ENCODE measurements at regions not wholly inside any gene's neighbourhood (a gene's known extent, or its start where the extent isn't known, plus 50 kb on each side); places are given as distances from the start of the nearest gene placed in this dataset.

- Histone ChIP-seq H3K9me3 (no peaks in the 10 kb centered on the region), H3K36me3 (no peaks in the 10 kb centered on the region), H3K27me3 (no peaks in the 10 kb centered on the region), H3K4me3 (ENCODE audit: low read depth, low read length) (no peak overlapping the region), H3K4me1 (no peaks in the 10 kb centered on the region)
- TF ChIP-seq, protein P1, sequence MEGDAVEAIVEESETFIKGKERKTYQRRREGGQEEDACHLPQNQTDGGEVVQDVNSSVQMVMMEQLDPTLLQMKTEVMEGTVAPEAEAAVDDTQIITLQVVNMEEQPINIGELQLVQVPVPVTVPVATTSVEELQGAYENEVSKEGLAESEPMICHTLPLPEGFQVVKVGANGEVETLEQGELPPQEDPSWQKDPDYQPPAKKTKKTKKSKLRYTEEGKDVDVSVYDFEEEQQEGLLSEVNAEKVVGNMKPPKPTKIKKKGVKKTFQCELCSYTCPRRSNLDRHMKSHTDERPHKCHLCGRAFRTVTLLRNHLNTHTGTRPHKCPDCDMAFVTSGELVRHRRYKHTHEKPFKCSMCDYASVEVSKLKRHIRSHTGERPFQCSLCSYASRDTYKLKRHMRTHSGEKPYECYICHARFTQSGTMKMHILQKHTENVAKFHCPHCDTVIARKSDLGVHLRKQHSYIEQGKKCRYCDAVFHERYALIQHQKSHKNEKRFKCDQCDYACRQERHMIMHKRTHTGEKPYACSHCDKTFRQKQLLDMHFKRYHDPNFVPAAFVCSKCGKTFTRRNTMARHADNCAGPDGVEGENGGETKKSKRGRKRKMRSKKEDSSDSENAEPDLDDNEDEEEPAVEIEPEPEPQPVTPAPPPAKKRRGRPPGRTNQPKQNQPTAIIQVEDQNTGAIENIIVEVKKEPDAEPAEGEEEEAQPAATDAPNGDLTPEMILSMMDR (IDR thresholded peaks at IDR 0.05; ENCODE audit: low read depth, low read length) = no peak
- DNase-seq = no peak
Observed at GRCh38 chrX:96569034-96569433, 115.6 kb upstream of the DIAPH2 start.

- H3K27me3 ChIP-seq = no peaks in the 10 kb centered on the region
- no peaks in the 10 kb centered on the region for H3K36me3 ChIP-seq
- TF ChIP-seq, protein P1 (IDR thresholded peaks at IDR 0.05; ENCODE audit: low read depth, low read length) = no peak
- no peak overlapping the region for H3K4me3 ChIP-seq (ENCODE audit: low read depth, low read length)
- no peaks in the 10 kb centered on the region for H3K4me1 ChIP-seq
- H3K9me3 ChIP-seq = no peaks in the 10 kb centered on the region
- DNase-seq = no peak
Observed at GRCh38 chrX:96575011-96575410, 109.6 kb upstream of the DIAPH2 start.

DNA sequence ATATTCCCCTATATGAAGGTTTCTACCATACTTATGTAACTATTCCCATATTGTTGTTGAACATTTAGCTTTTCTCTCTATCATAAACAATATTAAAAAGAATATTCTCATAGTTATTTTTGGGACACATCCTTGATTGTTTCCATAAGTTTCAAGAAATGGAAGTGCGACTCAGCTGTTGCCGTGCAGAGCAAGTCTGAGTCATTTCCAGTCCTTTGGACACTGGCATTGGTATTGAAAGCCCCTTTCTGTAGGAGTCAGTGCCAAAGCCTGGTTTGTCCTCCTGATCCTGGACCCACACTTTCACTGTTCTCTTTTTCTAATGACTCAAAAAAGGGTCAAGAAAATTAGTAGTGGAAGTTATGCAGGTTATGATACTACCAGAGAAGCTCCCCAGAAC lies 108.3 kb upstream of the DIAPH2 start:
- no peak overlapping the region for H3K4me3 ChIP-seq (ENCODE audit: low read depth, low read length)
- no peaks in the 10 kb centered on the region for H3K9me3 ChIP-seq
- no peaks in the 10 kb centered on the region for H3K27me3 ChIP-seq
- TF ChIP-seq, protein P1 (IDR thresholded peaks at IDR 0.05; ENCODE audit: low read depth, low read length) = no peak
- H3K4me1 ChIP-seq = no peaks in the 10 kb centered on the region
- DNase-seq = no peak
- no peaks in the 10 kb centered on the region for H3K36me3 ChIP-seq

DNA sequence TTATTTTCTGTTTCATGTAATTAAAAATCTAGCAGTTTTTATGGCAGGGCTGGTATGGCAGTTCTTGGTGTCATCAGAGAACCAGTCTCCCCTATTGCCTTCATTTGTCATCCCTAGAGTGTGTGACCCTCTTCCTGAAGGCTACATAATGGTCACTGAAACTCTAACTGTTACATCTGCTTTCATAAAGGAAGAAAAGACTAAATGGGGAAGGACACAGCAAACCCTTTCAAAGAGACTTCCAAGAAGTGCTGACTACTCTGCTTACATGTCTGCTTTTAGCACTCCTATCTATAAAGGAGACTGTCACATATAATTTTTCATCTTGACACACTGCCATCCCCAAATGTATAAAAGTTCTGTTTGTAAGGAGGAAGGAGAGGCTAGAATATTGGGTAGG lies 105.9 kb upstream of the DIAPH2 start:
- TF ChIP-seq, protein P1 (IDR thresholded peaks at IDR 0.05; ENCODE audit: low read depth, low read length) = no peak
- Histone ChIP-seq H3K4me3 (ENCODE audit: low read depth, low read length) (no peak overlapping the region), H3K9me3 (no peaks in the 10 kb centered on the region), H3K4me1 (no peaks in the 10 kb centered on the region), H3K36me3 (no peaks in the 10 kb centered on the region), H3K27me3 (no peaks in the 10 kb centered on the region)
- no peak for DNase-seq

DNA sequence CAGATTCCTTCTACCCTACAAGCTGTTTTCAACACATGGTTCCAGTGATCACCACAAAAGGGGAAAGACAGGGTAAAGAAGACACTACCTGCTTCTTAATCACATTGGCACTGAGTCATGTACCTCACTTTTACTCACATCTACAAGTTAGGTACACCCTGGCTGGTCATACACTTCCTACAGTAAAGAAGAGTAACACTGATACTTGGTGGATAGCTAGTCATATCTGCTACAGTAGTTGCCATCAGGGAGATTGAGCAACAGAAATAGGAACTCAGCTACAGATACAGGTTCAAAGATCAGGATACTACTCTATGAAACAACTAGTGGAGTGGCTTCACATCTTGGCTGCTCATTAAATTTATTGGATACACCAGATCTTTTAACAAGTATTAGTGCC lies 105.4 kb upstream of the DIAPH2 start:
- TF ChIP-seq, protein P1 (IDR thresholded peaks at IDR 0.05; ENCODE audit: low read depth, low read length) = no peak
- Histone ChIP-seq H3K36me3 (no peaks in the 10 kb centered on the region), H3K9me3 (no peaks in the 10 kb centered on the region), H3K4me1 (no peaks in the 10 kb centered on the region), H3K4me3 (ENCODE audit: low read depth, low read length) (no peak overlapping the region), H3K27me3 (no peaks in the 10 kb centered on the region)
- DNase-seq = no peak

DNA sequence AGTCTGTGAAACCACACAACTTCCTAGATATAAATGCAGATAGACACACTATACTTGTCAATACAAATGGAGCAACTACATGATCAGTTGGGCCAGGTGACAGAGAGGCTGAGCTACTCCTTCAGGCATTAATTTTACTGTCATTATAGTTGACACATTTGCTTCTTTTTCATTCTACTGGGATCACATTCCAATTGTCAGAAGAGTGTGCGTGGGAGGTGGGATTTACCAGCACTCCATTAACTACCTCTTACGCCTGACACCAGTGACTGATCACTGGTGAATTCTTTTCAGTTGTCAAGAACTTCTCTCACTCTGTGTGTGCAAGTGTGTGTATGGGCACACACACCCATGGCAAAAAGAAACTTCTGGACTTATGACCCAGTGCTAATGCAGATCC lies 94.2 kb upstream of the DIAPH2 start:
- Histone ChIP-seq H3K4me1 (no peaks in the 10 kb centered on the region), H3K4me3 (ENCODE audit: low read depth, low read length) (no peak overlapping the region), H3K36me3 (no peaks in the 10 kb centered on the region), H3K27me3 (no peaks in the 10 kb centered on the region), H3K9me3 (no peaks in the 10 kb centered on the region)
- no peak for DNase-seq
- TF ChIP-seq, protein P1 (IDR thresholded peaks at IDR 0.05; ENCODE audit: low read depth, low read length) = no peak
